LNCaP clone FGC (cell line): ENCODE measurements at regions not wholly inside any gene's neighbourhood (a gene's known extent, or its start where the extent isn't known, plus 50 kb on each side); places are given as distances from the start of the nearest gene placed in this dataset.
"Not testable (repeated sequence)": the region's sequence is repeated elsewhere in the genome, so short reads cannot be mapped to it uniquely, and the experiment has no call there.

ENCODE experiments used
- DNase-seq: peaks from one replicate; pipeline ENCODE4 v3.0.0-alpha.2; 2011; ENCODE audit warnings: low read depth
- H3K4me3 ChIP-seq: 2 replicates; pipeline ENCODE4 v1.5.1; 2011; ENCODE audit warnings: mild to moderate bottlenecking, low read depth, low read length, control low read depth
- CTCF ChIP-seq: IDR thresholded peaks from 2 replicates; pipeline ENCODE4 v1.5.1; 2012; ENCODE audit warnings: mild to moderate bottlenecking; ENCODE audit not compliant: control insufficient read depth, insufficient read depth; ENCODE audit errors: extremely low read depth

- no peak overlapping the region for H3K4me3 ChIP-seq
- TF ChIP-seq CTCF = no peak
- no peak for DNase-seq
These were observed 156.1 kb downstream of the ZNF664 start for GRCh38 chr12:124129132-124129531.

DNA sequence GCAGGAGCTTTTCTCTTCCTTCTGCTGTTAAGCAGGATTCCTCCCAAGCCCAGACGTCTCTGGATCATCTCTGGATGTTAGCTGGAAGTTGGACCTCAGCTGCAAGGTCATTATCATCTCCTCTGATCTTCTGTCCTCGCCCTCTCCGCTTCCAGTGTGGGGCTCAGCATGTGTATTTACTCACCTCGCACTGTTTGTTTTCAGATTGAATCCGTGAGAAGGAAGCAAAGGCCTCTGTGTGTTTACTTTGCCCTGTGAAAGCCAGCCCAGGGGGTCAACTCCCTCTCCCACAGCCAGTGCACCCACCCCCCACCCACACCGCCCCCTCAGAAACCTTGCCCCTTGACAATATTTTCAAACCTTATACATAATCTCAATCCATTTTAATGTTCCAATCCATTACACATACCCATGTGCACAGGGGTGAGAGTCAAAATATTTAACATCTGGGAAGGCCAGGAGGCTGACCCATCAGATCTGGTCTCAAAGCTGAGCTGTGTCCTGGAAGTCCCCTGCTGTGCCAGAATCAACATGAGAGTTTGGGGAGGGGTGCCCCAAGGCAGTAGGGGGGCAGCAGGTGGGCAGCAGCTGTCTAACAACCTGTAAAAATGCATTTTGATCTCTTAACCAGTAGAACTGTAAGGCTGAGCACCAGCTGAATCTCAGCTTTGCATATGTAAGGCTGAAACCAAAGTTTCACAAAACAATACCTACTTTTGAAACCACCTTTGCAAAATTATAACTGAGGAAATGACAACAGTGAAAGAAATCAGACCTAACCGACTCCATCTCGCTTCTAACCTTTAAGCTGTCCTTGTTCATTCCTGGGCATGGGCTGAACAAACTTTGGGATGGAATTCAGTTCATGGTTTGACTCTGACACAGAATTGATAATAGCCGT, 157.9 kb downstream of the ZNF664 start:
- H3K4me3 ChIP-seq = no peak overlapping the region
- DNase-seq = peak; percentile 80
- TF ChIP-seq CTCF = no peak

- DNase-seq = no peak
- no peak overlapping the region for H3K4me3 ChIP-seq
- no peak for TF ChIP-seq CTCF
These were observed 158.6 kb downstream of the ZNF664 start for GRCh38 chr12:124131659-124132058.

- H3K4me3 ChIP-seq = no peak overlapping the region
- TF ChIP-seq CTCF = no peak
- no peak for DNase-seq
These were observed 159.5 kb downstream of the ZNF664 start for GRCh38 chr12:124132530-124132929.

DNA sequence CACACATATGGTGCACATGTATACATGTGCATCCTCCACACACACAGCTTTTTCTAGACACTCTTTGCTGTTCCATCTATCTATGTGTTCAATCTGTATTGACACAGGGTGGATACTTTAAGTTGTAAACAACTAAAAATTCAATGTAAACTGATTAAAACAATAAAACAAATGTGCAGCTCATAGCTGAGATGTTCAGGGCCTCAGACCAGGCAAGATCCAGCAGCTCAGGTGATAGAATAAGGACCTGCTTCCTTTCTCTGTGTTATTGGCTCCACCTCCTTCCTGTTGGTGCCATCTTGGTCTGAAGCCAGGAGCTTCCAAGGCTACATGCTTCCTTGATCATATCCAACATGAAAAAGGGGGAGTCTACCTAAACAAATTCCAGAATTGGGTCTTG, 158.1 kb upstream of the RFLNA start:
- no peak overlapping the region for H3K4me3 ChIP-seq
- DNase-seq = peak; percentile 77
- TF ChIP-seq CTCF = no peak

DNA sequence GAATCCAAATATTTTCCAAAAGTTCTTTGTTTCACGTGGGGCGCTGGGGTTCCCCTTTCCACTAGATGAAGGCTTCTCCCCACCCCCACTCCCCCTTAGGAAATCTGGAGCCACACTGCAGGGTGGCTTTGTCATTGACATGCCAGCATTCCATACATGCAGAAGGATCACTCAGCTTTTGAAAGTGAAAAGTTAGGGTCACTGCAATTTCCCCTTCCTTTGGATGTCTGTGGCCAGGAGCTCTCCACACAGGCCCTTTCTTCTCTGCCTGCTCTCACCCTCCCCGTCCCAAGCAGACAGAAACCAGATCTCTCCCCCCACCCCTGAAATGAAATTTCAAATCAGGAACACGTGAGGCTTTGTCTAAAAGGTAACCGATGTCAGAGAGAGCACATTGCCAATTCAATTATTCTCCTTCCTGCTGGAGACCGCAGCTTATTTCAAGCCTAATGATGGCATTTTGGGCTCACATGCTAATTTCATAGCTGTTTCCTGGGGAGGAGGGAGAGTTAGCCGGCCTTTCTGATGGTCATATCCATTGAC, 153.9 kb upstream of the RFLNA start:
- no peak for TF ChIP-seq CTCF
- H3K4me3 ChIP-seq = no peak overlapping the region
- DNase-seq = no peak

DNA sequence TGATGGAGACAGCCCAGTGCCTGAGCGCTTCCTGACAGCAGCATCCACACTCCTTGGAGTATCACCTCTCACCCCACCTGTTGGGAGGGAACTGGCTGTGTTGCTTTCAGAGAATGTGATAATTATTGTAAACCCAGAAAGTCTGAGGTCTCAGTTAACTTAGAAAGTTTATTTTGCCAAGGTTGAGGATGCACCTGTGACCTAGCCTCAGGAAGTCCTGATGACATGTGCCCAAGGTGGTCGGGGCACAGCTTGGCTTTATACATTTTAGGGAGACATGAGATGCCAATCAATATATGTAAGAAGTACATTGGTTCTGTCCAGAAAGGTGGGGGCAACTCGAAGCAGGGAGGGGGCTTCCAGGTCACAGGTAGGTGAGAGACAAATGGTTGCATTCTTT, 153.3 kb upstream of the RFLNA start:
- not testable (repeated sequence) for DNase-seq, H3K4me3 ChIP-seq
